NCI-H2029 (cell line): ENCODE measurements at regions not wholly inside any gene's neighbourhood (a gene's known extent, or its start where the extent isn't known, plus 50 kb on each side); places are given as distances from the start of the nearest gene placed in this dataset.
"Not testable (repeated sequence)": the region's sequence is repeated elsewhere in the genome, so short reads cannot be mapped to it uniquely, and the experiment has no call there.

Experiments used
- DNase-seq: peaks from one replicate; lab custom pipeline; 2025; lab: John Stamatoyannopoulos, UW

GRCh38 chr20:56724241-56724757, 95.2 kb downstream of the TFAP2C start:
- no peak for DNase-seq

- no peak for DNase-seq
Measured at GRCh38 chr20:56730003-56730402, 100.9 kb downstream of the TFAP2C start.

- no peak for DNase-seq
Measured at GRCh38 chr20:56730996-56731395, 101.9 kb downstream of the TFAP2C start.

DNA sequence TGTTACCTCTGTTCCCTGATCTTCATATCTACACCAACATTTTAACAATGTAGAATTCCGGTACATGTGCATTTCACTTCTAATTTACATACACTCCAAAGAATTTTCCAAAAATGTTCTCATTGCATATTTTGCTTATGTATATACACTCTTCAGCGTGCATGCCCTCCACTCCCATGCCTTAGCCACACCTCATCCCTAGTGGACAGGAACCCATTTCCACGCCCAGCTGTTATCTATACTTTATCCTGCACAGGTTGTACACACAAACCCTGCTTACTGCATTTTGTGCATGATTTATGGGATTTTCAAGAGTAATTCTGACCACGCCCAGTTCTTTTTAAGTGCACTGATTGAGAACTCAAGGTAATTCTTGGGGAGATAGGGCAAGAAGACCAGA, 102.4 kb downstream of the TFAP2C start:
- DNase-seq, result no peak

DNA sequence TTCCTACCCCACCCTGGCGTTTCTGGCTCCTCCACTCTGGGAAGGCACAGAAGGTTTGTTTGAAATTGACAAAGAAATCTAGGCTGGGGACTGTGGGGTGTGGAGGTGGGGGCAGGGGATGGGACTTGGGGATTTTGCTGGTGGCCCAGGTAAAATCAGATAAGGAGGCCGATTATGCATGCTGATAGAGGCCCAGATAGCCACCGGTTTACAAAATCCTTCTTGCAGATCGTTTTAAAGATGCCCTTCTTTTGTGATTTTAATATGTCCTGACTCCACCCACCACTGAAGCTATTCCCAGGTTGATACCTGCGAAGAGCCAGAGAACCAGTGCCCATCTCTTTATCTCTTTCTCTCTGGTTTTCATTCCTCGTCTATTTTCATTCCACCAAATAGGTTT, 104.9 kb downstream of the TFAP2C start:
- no peak for DNase-seq

- DNase-seq, result no peak
Measured at GRCh38 chr20:56735084-56735642, 106.1 kb downstream of the TFAP2C start.

- no peak for DNase-seq
Measured at GRCh38 chr20:56736285-56736857, 107.3 kb downstream of the TFAP2C start.

DNA sequence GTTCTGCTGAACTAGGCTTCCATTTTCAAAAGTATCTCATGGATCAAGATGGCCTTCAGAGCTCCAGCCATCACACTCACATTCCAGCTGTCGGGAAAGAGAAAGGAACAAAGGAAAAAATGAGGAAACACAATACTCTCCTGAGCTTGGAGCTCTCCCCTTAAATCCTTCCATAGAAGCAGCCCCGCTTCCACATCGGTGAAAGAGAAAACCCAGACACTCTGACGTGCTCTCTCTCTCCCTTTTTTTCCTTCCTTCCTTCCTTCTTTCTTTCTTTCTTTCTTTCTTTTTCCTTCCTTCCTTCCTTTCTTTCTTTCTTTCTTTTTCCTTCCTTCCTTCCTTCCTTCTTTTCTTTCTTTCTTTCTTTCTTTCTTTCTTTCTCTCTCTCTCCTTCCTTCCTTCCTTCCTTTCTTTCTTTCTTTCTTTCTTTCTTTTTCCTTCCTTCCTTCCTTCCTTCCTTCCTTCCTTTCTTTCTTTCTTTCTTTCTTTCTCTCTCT, 115.3 kb downstream of the TFAP2C start:
- not testable (repeated sequence) for DNase-seq

DNA sequence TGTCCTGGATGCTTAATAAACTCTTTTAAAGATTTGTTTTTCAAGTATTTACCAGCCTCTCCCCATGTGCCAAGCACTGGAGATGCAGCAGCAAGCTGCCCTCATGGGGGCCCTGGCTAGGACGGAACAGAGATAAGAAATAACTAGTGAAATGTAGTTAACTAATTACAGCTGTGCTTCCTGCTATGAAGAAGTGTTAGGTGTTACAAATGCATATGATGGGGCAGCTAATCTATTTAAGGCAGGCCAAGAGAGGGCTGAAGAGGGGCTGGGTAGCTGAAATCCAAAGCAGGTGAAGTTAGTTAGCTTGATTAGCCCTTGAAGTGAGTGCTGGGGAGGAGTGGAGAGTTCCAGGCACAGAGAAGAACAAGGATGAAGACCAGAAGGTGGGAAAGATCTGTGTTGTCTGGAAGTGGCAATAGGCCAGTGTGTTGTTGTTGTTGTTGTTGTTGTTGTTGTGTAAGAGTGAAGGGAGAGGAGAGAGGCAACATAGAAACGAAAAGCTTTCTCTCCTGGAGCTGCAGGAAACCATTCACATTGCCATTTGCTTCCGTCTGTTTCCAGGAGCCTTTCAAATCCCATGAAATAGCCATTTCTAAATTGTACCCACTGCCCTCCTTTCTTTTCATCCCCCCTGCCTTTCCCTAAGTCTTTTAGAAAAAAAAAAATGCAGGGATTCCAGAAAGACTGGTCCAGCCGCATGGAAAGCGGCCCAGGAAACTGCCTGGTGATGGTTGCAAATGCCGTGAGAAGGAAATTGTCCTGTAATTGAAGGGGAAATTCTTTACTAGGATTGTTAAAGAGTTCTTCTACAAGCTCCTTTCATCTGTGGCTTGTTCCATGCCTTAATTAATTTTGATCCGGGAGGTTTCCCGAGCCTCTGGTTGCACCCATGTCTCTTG, 119.6 kb downstream of the TFAP2C start:
- DNase-seq, result no peak

DNA sequence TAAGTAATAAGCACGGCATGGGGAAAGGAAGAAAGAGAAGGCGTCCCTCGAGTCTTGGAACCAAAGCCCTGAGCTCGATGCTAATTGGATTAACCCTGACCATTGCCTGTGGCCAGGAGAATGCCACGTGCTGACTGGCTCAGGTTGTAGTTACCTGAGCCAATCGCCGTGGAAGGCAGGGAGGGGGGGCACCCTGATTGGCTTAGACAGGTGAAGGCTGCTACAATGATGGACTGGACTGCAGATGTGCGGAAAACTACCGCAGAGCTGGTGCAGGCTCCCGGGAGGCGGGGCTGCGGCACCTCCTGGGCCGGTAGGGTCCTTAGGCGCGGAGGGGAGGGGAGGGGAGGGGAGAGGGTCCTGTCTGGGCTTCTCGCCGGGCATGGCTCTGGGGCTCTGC, 121.3 kb downstream of the TFAP2C start:
- DNase-seq, result no peak

GRCh38 chr20:56752274-56752673, 123.2 kb downstream of the TFAP2C start:
- no peak for DNase-seq

DNA sequence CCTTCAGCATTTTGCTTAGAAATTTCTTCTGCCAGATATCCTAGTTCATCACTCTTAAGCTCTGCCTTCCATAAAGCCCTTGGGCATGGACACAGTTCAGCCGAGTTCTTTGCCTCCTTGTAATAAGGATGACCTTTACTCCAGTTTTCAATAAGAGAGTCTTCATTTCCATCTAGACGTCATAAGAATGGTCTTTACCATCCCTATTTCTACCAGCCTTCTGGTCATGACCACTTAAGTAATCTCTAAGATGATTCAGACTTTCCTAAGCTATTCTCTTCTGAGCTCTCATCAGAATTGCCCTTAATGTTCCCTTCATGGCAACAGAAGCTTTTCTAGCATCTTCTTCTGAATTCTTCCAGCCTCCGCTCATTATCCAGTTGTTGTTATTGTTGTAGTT, 126.1 kb downstream of the TFAP2C start:
- no peak for DNase-seq

DNA sequence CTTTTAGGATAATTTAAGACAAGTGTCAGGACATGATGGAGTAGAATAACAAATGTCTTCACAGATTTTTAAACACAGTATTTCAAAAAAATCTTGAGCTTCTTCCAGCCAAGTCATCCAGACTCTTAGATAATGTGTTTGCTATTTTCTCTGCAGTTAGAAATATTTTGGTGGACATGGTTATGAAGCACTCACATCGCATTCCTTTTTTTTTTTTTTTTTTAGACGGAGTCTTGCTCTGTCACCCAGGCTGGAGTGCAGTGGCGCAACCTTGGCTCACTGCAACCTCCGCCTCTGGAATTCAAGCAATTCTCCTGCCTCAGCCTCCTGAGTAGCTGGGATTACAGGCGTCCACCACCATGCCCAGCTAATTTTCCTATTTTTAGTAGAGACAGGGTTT, 127.6 kb downstream of the TFAP2C start:
- not testable (repeated sequence) for DNase-seq

DNA sequence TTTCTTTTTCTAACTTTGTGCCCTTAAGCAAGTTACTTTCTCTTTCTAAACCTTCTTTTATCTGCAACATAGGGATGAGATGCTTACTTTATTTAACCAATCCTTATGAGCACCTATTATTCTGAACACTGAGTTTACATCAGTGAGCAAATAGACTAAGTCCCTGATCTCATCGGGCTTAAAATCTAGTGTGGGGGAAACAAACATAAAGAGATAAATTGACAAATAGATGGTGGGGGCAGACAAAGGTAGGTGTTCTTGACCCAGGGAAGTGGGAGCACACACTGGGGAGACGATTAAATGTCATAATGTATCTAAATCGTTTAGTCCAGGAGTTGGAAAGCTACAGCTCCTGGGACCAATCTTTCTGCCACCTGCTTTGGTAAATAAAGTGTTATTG, 129.6 kb downstream of the TFAP2C start:
- no peak for DNase-seq

DNA sequence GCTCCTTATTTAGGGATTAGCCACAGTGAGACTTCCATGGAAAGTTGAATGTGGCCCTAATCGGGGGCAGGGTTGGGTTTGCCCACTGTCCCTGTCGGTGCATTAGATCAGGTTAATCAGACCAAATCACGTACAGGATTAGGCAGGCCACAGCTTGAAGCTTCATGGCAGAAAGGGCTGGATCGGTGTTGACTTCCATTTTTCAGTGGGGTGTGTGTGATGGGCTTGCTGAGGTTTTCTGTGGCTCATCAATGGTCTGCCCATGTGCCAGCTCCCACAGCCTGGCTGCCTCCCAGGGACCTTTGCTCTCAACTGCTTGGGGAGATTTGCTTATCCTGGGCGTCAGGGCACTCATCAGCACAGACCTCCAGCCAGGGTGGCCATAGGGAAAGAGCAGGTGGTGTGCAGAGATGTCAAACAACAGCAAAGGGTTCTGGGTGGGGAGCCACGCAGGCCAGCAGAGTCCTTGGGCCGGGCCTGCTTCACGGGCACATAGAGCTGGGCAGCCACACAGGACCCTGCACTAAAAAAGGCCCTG, 130.7 kb downstream of the TFAP2C start:
- DNase-seq, result no peak

DNA sequence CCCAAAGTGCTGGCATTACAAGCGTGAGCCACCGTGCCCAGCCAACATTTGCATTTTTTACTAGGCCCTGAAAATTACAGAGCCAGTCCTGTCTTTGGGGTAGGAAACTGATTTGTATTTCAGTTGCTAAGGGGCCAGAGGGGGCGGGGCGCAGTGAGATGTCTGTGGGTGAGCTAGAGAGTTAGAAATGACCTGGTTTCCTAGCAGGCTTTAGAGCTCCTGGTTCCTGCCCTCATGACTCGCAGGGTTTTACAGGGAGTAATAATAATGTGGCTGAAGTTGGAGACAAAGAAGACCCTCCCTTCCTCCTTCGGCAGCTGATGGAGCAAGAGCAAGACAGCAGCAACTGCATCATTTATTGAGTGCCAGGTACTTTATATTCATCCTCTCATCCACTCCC, 131.5 kb downstream of the TFAP2C start:
- DNase-seq, result no peak

GRCh38 chr20:56761393-56761792, 132.3 kb downstream of the TFAP2C start:
- no peak for DNase-seq

GRCh38 chr20:56762401-56762800, 133.3 kb downstream of the TFAP2C start:
- no peak for DNase-seq

DNA sequence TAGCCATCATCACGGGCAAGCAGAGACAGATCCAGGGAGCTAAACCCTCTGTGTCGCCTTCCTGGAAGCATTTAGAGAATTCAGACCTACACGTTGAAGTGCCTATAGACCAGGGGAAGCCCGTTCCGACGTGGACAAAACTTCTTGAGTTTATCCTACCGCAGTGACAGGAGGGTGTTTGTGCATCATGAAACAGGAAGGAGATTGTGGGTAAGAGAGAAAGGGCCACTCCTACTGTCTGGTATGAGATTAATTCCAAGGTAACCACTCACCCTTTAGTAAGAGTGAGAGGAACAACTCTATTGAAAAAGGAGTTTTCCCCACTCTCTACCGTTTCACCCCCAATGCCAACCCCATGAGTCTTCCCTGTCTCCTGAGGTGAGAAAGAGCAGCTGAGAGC, 133.7 kb downstream of the TFAP2C start:
- no peak for DNase-seq

DNA sequence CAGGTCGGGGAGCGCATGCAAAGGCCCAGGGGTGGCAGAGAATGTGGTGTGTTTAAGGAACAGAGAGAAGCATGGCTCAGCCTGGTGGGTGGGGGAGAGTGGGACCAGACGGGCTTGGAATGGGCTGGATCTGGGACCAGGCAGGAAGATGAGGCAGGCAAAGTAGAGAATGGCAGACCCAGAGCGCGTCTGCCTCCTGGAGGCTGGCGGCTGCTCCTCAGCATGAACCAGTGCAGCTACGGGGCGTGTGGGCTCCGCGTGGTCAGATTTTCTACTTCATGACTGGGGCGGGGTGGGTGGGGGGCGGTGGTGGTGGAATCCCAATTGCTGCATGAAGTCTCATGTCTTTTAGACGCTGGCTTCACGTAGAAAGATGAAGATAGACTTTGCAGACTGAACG, 135.6 kb downstream of the TFAP2C start:
- no peak for DNase-seq

- no peak for DNase-seq
Measured at GRCh38 chr20:56765172-56766073, 136.3 kb downstream of the TFAP2C start.

DNA sequence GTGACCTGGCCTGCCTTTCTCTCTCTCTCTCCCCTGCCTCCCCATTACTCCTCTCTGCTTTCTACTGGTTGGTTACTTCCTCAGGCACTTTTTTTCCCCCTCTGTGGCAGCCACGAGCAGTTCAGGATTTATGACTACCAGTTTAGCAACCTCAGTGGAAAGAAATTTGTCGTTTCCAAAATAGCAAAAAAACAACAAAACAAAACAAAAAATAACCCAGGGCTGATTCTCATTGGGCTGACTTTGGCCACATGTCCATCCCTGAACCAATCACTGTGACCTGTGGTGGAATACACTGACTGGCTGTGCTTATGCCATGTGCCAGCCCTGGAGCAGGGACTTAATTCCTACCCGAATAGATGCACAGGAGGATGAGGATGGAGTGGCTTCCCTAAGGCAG, 137.4 kb downstream of the TFAP2C start:
- DNase-seq, result no peak
